Suprapubic skin (tissue), 4 donors: ENCODE measurements at regions not wholly inside any gene's neighbourhood (a gene's known extent, or its start where the extent isn't known, plus 50 kb on each side); places are given as distances from the start of the nearest gene placed in this dataset.

Experiments used
- DNase-seq, 2 donors: peaks; one replicate each; pipeline ENCODE4 v3.0.0-alpha.2; 2019; ENCODE audit warnings: low spot score in 2 of 2
- H3K27ac ChIP-seq: fragments of 200-600 bp; sonication (generic); one replicate; pipeline ENCODE4 v1.5.1; 2019
- H3K27me3 ChIP-seq: fragments of 200-600 bp; sonication (generic); one replicate; pipeline ENCODE4 v1.5.1; 2019
- H3K36me3 ChIP-seq: fragments of 200-600 bp; sonication (generic); one replicate; pipeline ENCODE4 v1.5.1; 2019
- H3K4me1 ChIP-seq: fragments of 200-600 bp; sonication (generic); one replicate; pipeline ENCODE4 v1.5.1; 2019
- H3K4me3 ChIP-seq: fragments of 200-600 bp; sonication (generic); one replicate; pipeline ENCODE4 v1.5.1; 2019; ENCODE audit warnings: mild to moderate bottlenecking
- H3K9me3 ChIP-seq: fragments of 200-600 bp; sonication (generic); one replicate; pipeline ENCODE4 v1.5.1; 2019
- EP300 ChIP-seq: sonication (generic); formaldehyde crosslinking; IDR thresholded peaks from one replicate; pipeline ENCODE4 v1.6.1; 2017; ENCODE audit warnings: antibody characterized with exemption
- POLR2A ChIP-seq, 2 donors: fragments of 450-650 bp; IDR thresholded peaks; one replicate each; pipeline ENCODE4 v1.6.1; 2017; ENCODE audit warnings: antibody characterized with exemption in 2 of 2, mild to moderate bottlenecking in 2 of 2, moderate library complexity in 2 of 2
- POLR2AphosphoS5 ChIP-seq, 3 donors: sonication (generic); formaldehyde crosslinking; IDR thresholded peaks; one replicate each; pipeline ENCODE4 v1.6.1; 2017; ENCODE audit warnings: antibody characterized with exemption in 3 of 3
- WGBS: methylation state at CpG from one replicate; pipeline ENCODE4 v1.1.5; 2018; 5-methylcytosine and 5-hydroxymethylcytosine counted together
- TF ChIP-seq, protein P1 (sequence below), 2 donors: fragments of 200-600 bp in 1 of 2; fragments of 450-650 bp in 1 of 2; sonication (generic) in 1 of 2; IDR thresholded peaks; one replicate each; pipeline ENCODE4 v1.5.1; 2016 to 2019; ENCODE audit warnings: antibody characterized with exemption in 2 of 2, mild to moderate bottlenecking in 1 of 2, moderate library complexity in 1 of 2

GRCh38 chr4:157912212-157912611 is 260.6 kb downstream of the GASK1B start:
- no peak overlapping the region for H3K4me3 ChIP-seq
- no peak for DNase-seq
- H3K27me3 ChIP-seq = peaks cover 3% of the 10 kb centered on the region
- no peak overlapping the region for H3K27ac ChIP-seq
- no peaks in the 10 kb centered on the region for H3K36me3 ChIP-seq
- 60% methylated on average over 3 of the region's 3 CpGs for WGBS
- TF ChIP-seq POLR2A (IDR thresholded peaks at IDR 0.05) (no peak), POLR2AphosphoS5 (IDR thresholded peaks at IDR 0.05) (no peak), EP300 (no peak)
- TF ChIP-seq, protein P1, sequence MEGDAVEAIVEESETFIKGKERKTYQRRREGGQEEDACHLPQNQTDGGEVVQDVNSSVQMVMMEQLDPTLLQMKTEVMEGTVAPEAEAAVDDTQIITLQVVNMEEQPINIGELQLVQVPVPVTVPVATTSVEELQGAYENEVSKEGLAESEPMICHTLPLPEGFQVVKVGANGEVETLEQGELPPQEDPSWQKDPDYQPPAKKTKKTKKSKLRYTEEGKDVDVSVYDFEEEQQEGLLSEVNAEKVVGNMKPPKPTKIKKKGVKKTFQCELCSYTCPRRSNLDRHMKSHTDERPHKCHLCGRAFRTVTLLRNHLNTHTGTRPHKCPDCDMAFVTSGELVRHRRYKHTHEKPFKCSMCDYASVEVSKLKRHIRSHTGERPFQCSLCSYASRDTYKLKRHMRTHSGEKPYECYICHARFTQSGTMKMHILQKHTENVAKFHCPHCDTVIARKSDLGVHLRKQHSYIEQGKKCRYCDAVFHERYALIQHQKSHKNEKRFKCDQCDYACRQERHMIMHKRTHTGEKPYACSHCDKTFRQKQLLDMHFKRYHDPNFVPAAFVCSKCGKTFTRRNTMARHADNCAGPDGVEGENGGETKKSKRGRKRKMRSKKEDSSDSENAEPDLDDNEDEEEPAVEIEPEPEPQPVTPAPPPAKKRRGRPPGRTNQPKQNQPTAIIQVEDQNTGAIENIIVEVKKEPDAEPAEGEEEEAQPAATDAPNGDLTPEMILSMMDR (IDR thresholded peaks at IDR 0.05) = no peak
- H3K9me3 ChIP-seq = no peaks in the 10 kb centered on the region
- H3K4me1 ChIP-seq = no peaks in the 10 kb centered on the region

DNA sequence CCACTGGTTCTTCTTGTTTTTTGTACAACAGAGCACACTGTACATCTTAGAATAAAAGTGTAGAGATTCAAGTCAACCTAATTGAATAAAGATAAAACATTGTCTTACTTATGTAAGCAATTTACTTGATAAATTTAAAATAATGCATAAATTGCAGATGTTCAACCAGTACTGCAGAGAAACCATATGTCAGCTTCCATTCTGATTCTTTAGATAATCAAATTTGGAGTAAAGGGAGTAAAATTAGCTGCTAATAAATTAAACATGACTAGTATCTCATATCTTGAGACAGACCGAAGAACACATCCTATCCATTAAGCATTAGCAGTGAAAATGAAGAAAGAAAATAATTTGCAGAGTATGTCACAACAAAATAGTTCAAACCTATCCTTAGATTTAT is 261.2 kb downstream of the GASK1B start:
- DNase-seq = no peak
- no peak overlapping the region for H3K27ac ChIP-seq
- no peak overlapping the region for H3K4me3 ChIP-seq
- H3K36me3 ChIP-seq = no peaks in the 10 kb centered on the region
- TF ChIP-seq POLR2AphosphoS5 (IDR thresholded peaks at IDR 0.05) (no peak), EP300 (no peak), POLR2A (IDR thresholded peaks at IDR 0.05) (no peak)
- TF ChIP-seq, protein P1 (IDR thresholded peaks at IDR 0.05) = no peak
- peaks cover 3% of the 10 kb centered on the region for H3K27me3 ChIP-seq
- H3K9me3 ChIP-seq = no peaks in the 10 kb centered on the region
- H3K4me1 ChIP-seq = no peaks in the 10 kb centered on the region
- 57% methylated on average over 1 of the region's 1 CpG for WGBS

DNA sequence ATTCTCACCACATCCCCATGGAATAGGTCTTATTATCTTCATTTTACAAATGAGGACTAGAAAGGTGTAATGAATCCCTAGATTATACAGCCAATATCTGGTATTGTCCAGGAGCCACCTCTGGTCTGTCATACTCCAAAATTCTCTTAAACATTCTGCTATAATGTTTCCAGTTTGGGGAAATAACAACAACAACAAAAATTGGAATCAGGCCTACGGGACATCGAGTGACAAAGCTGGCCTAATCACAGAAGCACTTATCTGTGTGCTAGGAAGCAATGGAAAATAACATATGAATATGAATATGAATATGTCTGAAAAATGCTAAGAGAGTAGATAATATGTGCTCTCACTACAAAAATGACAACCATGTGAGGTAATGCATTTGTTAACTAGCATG is 264.1 kb downstream of the GASK1B start:
- no peak for TF ChIP-seq POLR2A (IDR thresholded peaks at IDR 0.05)
- TF ChIP-seq EP300 = no peak
- no peak for TF ChIP-seq POLR2AphosphoS5 (IDR thresholded peaks at IDR 0.05)
- TF ChIP-seq, protein P1 (IDR thresholded peaks at IDR 0.05) = no peak
- no peak overlapping the region for H3K27ac ChIP-seq
- DNase-seq = no peak
- peaks cover 3% of the 10 kb centered on the region for H3K27me3 ChIP-seq
- WGBS = 90% methylated on average over 2 of the region's 2 CpGs
- H3K9me3 ChIP-seq = no peaks in the 10 kb centered on the region
- H3K4me1 ChIP-seq = no peaks in the 10 kb centered on the region
- no peak overlapping the region for H3K4me3 ChIP-seq
- no peaks in the 10 kb centered on the region for H3K36me3 ChIP-seq

DNA sequence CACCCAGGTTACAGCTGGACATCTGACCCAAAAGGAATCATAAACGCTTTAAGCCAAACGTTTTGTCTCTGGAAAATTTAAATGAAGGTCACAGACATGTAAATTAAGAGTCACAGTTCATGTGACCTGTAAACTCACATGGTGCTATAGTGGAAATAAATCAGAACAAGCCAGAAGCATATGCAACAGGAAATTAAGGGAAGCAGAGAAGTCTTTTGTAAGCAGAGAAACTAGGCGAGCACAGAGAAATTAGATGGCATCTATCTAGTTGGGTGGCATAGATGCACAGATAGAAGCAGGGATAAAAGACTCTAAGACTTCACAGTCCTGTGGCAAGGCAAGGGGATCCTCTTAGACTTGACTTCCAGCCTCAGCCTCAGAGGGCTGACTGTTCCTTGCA is 264.8 kb downstream of the GASK1B start:
- no peak for DNase-seq
- TF ChIP-seq POLR2AphosphoS5 (IDR thresholded peaks at IDR 0.05) = no peak
- H3K4me3 ChIP-seq = no peak overlapping the region
- WGBS = 59% methylated on average over 3 of the region's 3 CpGs
- H3K27ac ChIP-seq = no peak overlapping the region
- no peaks in the 10 kb centered on the region for H3K4me1 ChIP-seq
- no peaks in the 10 kb centered on the region for H3K9me3 ChIP-seq
- no peaks in the 10 kb centered on the region for H3K36me3 ChIP-seq
- H3K27me3 ChIP-seq = peaks cover 3% of the 10 kb centered on the region

DNA sequence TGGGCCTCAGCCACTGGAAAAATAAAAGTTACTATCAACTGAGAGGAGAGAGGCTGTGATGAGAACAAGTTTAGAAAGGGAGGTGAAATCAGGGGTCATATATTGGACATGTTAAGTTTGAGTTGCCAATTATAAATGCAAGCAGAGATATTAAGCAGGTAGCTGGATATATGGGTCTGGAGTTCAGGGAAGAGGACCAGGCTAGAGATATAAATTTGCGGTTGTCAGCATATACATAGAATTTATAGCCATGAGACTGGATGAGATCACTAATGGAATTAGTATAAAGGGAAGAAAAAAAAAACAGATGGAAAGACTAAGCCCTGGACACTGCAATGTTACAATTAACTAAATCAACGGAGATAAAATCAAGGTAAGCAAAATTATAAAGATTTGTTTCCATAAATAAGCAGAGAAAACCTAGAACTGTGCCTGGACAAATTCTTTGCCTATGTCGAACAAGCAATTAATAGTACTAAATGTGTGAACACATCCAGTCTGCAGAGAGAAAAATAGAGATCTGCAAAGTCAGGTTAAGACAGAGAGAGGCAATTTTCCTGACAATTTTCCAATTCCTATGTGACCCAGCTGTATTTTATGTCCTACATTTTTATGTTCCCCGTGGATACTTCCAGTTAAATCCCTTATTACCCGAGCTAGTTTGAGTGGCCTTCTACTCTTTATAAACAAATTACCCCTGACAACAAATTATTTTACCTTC is 265.4 kb downstream of the GASK1B start:
- DNase-seq = no peak
- TF ChIP-seq EP300 (no peak), POLR2A (IDR thresholded peaks at IDR 0.05) (no peak), POLR2AphosphoS5 (IDR thresholded peaks at IDR 0.05) (no peak)
- TF ChIP-seq, protein P1 (IDR thresholded peaks at IDR 0.05) = no peak
- Histone ChIP-seq H3K4me1 (no peaks in the 10 kb centered on the region), H3K27me3 (peaks cover 3% of the 10 kb centered on the region), H3K4me3 (no peak overlapping the region), H3K27ac (no peak overlapping the region), H3K9me3 (no peaks in the 10 kb centered on the region), H3K36me3 (no peaks in the 10 kb centered on the region)
- 45% methylated on average over 5 of the region's 5 CpGs for WGBS
